ENCODE measurements at regions not wholly inside any gene's neighbourhood (a gene's known extent, or its start where the extent isn't known, plus 50 kb on each side); places are given as distances from the start of the nearest gene placed in this dataset.

DNA sequence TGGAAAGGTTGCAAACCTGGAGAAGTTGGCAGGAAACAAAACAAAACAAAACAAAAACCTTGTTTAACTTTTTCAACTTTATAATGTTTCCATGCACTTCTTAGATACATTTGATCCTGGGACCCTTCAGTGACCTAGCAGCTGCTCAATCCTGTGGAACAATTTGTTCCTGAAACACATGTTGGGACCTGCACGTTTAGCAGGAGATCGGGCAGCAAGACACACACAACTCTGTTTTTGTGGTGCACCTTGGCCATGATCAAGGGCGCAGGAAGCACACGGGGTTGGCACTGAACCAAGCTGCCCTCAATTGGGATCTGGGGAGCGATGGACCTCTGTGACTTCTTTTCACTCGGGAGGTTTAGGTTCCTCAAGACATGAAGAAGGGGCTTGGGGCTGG, 268.7 kb downstream of the LOXHD1 start:
- no peak for DNase-seq

DNA sequence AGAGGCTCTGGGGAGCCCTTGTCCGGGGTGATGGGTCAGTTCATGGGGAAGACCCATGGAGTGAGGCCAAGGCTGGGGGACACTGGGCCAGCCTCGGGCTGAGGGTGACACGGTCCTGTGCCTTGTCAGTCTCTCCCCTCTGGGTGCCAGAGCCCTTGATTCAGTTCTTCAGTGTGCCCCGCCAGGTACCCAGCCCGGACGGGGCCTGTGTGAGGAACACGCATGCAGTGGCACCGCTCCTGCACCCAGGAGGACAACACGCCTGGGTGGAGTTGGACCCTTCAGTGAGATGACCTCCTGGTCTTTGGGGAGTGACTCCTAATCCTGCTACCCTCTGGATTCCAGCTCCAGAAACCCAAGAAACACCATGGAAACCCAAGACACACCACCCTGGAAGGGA, 264.4 kb downstream of the LOXHD1 start:
- no peak for DNase-seq

DNA sequence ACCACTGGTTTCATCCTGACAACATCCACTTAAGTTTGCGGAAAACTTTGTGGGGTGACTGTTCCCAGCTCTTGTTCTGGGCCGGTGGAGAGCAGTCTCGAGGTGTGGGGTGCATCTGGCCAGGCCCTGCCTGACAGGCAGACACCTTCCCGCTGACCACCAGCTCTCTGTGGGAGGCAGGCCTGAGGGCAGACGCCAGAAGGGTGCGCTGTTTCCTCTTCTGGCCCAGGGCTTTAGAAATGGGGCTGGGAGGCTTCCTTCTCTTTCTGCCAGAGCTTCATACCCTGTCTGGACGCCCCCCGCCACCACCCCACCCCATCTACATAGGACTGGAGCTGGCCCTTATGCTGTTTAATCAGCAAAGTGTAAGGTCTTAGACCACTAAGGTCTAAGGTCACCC, 263.8 kb downstream of the LOXHD1 start:
- DNase-seq, result no peak

DNA sequence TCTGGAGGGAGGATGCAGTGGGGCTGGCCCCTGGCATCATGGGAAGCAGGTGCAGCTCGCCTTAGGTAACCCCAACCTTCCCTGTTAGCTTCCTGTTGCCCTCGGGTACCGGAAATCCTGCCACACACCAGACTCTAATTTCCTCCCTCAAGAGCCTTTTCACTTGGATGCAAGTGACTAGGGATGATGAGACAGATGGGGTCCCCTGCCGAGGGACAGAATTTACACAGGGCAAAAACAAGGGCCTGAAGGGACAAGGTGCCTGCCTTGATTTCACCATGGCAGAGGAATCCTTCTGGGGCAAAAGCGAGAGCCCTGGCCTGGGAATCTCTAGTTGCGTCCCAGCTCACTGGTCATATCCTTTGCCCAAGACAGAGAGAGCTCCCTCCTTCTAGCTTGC, 263.1 kb downstream of the LOXHD1 start:
- DNase-seq, result no peak

DNA sequence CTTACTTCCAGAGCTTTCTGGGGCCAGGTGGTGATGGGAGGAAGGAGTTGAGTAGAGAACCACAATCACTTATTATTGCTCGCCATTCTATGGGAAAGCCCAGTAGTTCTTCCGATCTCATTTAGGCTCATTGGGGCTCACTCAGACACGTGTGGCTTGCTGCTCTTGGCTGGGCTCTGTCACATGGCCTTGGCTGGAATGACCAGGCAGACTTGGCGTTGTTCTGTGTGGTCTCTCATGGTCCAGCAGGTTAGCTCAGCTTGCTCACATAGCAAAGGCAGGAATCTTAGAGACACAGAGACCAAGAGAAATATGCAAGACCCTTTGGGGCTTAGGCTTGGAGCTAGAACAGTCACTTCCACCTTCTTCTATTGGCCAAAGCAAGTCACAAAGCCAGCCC, 261.2 kb downstream of the LOXHD1 start:
- DNase-seq, result no peak

DNA sequence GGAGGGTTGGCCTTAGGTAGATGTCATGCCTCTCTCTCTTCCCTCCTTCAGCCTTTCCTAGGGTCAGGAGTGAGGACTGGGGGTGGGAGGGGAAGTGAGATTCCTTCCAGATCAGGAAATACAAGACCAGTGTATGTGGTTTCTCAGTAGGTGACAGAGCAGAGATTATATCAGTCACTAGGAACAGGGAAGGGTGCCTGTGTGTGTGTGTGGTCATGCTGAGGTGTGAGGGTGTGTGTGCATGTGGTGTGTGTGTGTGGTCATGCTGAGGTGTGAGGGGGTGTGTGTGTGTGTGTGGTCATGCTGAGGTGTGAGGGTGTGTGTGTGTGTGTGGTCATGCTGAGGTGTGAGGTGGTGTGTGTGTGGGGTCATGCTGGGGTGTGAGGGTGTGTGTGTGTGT, 259.8 kb downstream of the LOXHD1 start:
- no peak for DNase-seq

DNA sequence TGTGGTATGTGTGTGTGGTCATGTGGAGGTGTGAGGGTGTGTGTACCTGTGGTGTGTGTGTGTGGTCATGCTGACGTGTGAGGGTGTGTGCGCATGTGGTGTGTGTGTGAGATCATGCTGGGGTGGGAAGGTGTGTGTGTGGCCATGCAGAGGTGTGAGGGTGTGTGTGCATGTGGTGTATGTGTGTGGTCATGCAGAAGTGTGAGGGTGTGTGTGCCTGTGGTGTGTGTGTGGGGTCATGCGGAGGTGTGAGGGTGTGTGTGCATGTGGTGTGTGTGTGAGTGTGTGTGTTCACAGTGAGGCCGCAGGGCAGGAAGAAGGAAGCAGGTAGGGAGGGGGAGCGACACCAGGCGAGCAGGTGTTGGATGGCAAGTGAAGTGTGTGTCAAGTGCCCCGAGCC, 259.0 kb downstream of the LOXHD1 start:
- DNase-seq, result no peak

DNA sequence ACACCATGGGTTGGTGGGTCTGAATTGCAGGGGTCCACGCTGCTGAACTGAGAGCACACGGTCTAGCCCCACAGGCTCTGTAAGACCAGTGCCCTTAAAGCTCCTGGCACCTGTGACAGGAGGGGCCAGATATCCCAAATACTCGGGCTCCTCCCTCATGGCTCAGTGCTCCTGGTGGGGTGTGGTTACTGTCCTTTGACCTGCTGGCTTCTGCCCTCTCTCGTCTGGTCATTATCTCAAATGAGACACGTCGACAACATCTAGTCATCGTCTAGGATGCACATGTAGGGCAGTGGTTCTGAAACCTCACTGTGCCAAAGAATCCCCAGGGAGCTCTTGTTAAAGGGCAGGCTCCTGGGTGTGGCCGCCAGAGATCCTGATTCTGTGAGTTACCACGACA, 258.4 kb downstream of the LOXHD1 start:
- no peak for DNase-seq

DNA sequence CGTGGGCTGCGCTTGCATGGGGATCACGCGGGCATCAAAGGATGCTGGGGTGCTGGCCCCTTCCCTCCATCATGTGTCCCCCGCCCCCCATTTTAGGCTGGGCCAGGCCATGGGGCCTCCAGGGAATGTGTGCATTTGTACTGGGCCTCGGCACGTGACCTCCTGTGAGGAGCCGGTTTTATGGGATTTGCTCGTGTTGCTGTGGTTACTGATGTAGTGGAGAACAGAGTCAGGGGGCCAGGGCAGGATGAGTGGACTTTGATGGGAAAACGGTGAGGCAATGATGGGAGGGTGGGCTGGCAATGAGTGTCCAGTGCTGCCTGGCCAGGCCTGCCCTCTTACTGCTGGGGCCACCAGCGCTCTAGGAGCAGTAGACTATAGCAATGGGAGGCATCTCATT, 257.7 kb downstream of the LOXHD1 start:
- DNase-seq, result no peak

DNA sequence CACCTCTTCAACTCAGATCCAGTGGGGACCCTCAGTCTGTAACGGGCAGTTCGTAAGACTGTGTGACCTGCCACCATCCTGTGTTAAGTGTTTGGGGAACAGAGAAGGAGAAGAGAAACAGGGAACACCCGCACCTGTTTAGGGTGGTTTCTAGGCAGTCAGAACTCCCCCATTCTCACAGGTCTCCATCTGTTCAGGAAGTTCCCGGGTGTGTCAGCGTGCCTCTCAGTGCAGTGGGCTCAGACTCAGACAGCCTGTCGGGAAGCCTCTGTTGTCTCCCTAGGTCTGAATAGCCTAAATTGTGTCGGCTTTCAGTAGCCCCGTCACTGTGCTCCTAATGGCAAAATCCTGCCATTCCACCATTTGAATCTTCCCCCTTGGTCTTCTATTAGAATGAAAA, 256.6 kb downstream of the LOXHD1 start:
- DNase-seq, result no peak

DNA sequence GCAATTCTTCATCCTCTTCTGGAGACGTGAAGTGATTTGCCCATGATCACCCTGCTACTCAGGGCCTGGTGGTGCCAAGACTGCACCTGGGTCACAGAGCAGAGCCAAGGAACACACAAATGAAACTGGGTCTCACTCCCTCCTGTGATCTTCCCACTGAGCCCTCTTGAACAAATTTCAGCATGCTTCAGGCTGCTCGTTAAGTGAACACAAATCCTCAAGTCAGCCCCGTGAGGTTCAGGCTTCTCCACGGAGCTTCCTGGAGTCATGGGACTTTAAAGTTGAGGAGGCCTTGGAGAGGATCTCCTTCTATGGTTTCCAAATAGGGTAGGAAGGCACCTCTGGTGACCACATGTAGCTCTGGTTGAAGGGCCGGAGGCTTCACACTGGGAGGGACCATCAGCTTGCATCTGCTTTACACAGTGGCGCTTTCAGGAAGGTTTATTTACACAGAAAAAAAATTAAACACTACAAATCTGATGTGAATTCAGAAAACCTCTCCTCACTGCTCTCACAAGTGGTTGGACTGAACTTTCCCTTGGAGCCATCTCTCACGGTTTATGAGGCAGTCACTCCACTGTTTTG, 255.4 kb downstream of the LOXHD1 start:
- DNase-seq, result no peak

DNA sequence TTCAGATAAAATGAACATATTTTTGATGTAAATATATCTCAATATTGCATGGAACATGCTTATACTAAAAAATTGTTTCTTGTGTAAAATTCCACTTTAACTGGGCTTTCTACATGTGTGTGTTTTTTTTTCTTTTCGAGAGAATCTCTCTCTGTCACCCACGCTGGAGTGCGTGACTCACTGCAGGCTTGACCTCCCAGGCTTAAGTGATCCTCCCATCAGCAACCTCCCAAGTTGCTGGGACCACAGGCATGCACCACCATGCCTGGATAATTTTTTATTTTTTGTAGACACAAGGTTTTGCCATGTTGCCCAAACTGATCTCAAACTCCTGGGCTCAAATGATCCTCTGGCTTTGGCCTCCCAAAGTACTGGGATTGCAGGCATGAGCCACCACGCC, 254.6 kb downstream of the LOXHD1 start:
- DNase-seq, result peak; percentile 39

DNA sequence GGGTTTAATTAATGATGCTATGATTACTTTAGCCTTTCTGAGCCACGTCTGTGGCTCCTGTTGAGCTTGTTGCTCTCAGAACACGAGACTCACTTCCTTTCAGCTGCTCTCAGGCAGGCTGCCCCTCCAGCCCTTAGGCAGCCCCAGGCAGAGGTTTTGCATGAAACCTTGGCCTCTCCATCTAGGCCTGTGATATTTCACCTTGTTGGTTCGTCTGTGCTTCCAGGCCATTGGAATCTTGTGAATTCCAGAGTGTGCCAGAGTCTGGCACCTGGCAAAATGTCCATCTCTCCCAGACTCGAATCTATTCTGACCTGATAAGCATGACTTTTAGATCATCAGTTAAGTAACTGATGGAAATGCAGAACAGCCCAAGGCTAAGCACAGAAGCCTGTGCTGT, 254.1 kb downstream of the LOXHD1 start:
- DNase-seq, result no peak

DNA sequence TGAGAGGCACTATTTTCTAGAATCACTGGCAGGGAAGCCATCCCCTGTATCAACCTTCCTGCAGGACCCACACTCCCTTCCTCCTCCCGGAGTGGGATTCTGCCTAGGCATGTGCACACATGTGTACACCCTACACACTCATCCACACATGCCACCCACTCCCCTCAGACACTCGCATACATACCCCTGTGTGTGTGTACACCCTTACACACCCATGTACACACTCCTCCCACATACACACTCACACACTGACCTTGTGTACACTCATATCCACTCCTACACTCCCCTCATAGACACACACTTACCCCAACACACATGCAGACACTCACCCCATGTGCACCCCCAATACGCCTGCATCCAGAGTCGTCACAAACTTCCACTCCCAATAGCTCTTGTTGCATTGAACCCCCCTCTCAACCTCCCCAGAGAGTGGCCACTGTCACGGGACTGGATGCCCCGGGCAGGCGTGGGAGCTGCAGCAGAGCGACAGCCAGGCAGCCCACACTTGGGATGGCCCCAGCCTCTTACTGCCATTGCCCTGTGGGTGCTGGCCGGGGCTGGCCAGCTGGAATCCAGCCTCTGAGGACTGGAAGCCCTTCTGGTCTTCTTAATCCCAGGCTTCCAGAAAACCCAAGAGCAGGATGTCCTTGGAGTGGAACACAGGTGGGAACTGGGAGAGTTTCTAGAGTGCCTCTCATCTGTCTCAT, 251.0 kb downstream of the LOXHD1 start:
- no peak for DNase-seq

DNA sequence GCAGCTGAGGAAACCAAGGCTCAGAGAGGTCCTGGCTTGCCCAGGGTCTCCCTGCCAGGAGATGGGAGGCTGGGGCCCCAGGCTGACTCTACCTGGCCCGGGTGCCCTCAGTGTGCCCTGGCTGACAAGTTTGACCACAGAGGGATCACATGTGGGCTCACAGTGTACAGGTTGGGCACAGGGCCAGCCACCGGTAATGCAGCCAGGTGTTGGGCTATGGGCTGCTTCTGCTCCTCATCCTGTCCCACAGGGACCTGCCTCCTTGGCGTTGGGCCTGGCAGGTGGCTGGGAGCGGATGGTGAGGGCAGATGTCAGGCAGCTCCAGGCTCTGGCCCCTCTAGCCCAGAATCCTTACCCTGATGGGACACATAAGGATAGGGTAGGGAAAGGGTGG, 250.5 kb downstream of the LOXHD1 start:
- DNase-seq, result no peak

DNA sequence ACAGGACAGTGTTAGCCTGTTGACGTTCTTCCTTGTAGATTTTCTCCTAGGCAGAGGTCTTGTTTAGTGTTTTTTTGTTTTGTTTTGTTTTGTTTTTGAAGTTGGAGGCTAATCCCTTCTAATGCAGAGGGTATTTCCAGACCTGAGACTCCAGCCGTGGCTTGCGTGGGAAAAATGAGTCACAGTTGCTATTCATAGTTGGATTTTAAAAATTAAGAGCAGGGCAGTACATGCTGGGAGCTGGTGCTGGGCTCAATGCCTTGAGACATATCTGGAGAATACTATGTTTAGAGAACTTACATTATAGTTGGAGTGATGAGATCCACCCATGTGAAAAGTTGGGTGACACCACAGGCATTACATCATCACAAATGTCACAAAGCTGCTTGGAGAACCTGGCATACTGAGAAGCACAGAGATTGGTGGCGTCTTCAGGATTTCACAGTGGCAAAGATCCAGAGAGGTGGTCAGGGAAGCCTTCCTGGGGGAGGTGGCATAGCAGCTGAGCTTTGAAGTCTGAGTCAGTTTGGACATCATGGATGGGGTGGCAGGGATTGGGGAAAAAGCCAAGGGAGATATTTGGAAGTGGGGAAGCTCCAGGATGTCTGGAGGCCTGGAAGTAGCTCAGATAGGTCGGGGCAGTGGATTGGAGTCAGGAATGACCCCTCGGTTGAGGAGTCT, 249.4 kb downstream of the LOXHD1 start:
- DNase-seq, result peak; percentile 13

DNA sequence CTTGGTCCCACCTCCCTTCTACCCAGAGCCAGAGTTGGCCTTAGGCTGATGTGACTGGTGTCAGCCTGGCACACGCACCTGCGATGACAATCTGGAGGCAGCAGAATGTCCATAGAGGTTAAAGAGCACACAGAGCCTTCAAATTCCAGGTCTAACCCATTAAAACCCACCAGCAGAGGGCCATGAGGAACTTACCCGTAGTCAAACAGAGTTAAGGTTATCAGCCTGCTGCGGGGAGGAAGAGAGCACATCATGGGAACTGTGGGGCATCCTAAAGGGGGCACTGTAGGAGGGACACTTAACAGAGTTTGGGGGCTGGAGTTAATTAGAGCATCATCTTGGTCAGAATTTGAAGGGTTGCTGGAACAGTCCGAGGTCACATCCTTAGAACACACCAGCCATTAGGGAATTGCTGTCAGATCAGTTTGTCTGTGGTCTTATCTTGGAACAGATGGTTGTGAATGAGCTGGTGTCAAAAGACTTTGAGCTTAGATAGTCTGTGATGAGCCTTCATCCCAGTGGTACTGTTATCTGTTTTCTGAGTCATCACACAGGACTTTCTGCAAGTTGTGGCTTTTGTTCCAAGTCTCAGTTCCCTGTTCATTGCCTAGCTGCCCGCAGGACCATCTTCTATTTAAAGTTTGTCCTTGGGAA, 248.6 kb downstream of the LOXHD1 start:
- DNase-seq, result no peak

DNA sequence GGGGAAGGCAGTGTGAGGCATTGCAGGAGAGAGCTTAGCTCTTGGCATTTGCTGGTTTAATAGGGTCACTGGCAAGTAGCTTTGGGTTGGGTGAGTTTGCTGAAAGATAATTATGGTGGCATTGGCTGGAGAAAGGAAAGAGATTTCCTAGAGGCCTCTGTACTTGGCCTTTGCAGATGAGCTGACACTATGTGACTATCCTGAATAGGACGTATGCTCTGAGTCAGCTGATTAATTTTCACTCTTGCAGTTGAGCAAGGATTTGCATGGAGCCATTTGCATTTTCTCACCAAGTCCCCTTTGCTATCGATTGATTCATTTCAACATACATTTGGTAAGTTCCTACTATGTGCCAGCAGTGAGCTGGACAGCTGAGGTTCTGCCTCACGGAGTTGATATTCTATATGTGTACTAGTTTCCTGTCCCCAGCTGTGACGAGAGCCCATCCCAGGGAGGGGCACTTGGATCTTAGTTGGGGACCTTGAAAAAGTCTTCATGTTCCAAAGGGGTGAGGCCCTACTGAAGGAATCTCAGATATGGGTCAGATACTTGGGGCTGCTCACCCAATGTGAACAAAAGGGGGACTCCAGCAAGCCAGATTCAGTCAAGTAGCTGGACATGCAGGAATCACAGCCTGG, 245.7 kb downstream of the LOXHD1 start:
- no peak for DNase-seq

DNA sequence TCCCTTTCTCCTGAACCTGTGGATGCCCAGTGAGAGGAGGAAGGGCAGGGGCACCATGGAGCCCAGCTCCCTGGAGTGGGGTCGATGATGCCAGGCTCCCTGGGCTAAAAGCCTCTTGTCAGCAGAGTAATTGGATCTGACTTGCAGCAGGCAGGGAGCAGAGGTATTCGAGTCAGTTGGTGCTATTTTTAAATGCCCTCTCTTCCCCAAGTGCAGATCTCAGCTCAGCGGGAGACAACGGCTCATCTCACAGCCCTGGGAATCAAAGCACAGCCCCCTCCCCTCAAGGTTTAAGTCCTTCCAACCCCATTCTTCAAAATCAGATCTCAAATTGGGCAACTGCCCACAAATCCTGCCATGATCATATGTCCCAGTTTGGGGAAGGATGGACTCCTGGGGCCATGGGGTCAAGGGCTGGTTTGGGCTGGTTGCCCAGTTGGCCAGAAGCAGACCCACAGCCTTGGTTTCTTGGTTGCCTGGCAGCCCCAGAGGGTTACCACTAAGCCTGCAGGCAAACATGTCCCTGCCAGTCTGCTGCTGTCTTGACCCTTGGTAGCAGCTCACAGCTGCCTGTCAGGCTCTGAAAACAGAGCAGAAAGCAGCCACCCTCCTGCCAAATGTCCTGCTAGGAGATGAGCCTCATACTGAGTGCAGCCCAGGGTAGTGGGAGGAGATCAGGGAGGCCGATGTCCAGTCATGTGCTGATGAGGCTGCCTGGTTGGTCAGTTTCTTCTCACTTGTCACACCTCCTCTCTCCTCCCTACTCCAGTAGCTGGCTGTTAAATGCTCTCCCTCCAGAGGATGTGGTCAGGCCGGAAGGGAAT, 244.9 kb downstream of the LOXHD1 start:
- no peak for DNase-seq

DNA sequence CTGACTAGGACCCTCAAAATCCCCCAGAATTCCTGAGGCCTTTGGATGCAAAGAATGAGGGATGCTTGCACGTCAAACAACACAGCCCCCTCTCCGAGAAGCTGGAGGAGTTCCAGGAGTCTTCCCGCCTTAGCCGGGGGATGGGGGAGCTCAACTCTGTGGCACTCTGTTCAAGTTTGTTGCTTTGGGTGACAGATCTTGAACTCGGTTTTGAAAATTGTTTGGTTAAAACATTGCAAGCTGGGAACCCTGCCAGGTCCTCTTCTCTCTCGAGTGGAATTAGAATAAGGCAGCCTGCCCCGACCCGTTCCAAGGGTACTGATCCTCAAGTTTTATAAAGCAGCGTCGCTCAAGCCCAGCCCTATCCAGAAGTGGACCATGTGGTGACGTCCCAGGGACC, 244.1 kb downstream of the LOXHD1 start:
- no peak for DNase-seq

DNA sequence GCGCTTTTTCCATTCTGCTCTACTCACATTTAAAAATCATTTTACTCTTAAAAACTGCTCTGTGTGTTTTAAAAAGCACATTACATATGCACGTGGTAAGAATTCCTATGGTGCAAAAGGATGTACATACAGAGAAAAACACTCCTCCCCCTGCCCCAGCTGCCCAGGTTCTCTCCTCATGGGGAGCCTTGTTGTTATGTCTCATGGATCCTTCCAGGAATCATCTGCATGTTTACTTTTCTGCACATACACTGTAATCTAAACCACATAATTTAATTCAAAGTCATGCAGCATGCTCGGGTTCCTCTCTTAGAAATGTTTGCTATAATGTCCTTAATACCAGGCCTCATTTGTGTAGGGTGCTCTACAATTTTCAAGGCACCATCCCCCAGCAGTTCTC, 243.3 kb downstream of the LOXHD1 start:
- DNase-seq, result no peak

DNA sequence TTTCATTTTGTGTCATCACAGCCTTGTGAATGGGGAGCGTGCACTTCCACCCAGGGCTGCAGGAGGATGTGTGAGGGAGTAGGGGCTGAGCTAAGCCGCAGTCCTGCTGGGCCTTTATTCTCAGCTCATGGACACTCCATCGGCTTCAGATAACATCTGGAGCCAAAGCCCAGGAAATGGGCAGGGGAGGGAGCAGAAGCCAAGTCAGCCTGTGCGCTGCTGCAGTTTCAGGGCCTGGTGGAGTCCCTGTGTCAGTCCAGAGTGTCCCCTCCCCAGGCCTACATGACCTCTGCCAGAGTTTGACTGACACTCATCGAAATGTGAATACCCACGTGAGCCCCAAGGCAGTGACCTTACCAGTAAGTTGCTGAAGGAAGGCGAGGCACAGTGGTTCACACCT, 242.2 kb downstream of the LOXHD1 start:
- DNase-seq, result no peak

All from fibroblast of skin of right quadriceps (primary cell).